ENCODE measurements at regions not wholly inside any gene's neighbourhood (a gene's known extent, or its start where the extent isn't known, plus 50 kb on each side); places are given as distances from the start of the nearest gene placed in this dataset.

DNA sequence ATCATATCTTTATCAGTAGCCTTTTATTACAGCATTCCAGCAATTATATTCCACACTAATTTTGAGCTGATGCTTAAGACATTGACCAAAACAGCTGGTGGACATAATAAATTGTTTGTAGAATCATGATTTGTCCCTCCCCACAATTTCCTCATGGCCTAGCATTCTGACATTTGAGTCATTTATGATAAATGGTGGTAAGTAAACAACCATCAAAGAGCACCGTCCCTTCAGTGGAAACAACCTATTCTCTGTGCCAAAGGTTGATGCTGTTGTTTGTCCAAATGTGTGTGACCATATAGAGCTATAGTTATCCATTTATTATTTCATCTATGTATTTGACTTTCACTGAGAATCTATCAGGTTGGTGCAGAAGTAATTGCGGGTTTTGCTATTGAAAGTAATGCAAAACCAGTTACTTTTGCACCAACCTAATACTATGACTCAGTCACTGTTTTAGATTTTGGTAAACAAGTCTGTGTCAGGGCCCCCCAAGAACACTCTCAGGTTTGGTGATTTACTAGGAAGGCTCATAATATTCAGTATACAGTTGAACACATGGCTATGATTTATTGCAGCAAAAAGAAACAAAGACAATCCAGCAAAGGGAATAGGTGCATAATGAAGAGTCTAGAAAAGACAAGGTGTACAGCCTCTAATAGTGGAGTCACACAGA lies 608.7 kb upstream of the REG3G start (continued):
- TF ChIP-seq, protein P1, sequence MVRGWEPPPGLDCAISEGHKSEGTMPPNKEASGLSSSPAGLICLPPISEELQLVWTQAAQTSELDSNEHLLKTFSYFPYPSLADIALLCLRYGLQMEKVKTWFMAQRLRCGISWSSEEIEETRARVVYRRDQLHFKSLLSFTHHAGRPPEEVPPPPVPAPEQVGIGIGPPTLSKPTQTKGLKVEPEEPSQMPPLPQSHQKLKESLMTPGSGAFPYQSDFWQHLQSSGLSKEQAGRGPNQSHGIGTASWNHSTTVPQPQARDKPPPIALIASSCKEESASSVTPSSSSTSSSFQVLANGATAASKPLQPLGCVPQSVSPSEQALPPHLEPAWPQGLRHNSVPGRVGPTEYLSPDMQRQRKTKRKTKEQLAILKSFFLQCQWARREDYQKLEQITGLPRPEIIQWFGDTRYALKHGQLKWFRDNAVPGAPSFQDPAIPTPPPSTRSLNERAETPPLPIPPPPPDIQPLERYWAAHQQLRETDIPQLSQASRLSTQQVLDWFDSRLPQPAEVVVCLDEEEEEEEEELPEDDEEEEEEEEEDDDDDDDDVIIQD (CRISPR knock-in tag; IDR thresholded peaks at IDR 0.05; ENCODE audit: low read depth): peak; percentile 92
- peak; percentile 49; the same call in 1 of the 2 replicates for TF ChIP-seq SP5 (CRISPR knock-in tag; IDR thresholded peaks at IDR 0.05; ENCODE audit: borderline replicate concordance, low read depth)
- TF ChIP-seq ZNF3 (CRISPR knock-in tag; IDR thresholded peaks at IDR 0.05): no peak
- TF ChIP-seq, protein P2, sequence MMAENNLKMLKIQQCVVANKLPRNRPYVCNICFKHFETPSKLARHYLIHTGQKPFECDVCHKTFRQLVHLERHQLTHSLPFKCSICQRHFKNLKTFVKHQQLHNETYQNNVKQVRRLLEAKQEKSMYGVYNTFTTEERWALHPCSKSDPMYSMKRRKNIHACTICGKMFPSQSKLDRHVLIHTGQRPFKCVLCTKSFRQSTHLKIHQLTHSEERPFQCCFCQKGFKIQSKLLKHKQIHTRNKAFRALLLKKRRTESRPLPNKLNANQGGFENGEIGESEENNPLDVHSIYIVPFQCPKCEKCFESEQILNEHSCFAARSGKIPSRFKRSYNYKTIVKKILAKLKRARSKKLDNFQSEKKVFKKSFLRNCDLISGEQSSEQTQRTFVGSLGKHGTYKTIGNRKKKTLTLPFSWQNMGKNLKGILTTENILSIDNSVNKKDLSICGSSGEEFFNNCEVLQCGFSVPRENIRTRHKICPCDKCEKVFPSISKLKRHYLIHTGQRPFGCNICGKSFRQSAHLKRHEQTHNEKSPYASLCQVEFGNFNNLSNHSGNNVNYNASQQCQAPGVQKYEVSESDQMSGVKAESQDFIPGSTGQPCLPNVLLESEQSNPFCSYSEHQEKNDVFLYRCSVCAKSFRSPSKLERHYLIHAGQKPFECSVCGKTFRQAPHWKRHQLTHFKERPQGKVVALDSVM (CRISPR knock-in tag; IDR thresholded peaks at IDR 0.05): no peak
- TF ChIP-seq NFE2 (CRISPR knock-in tag; IDR thresholded peaks at IDR 0.05): no peak
- TF ChIP-seq ZNF431 (CRISPR knock-in tag; IDR thresholded peaks at IDR 0.05; ENCODE audit: borderline replicate concordance, low read depth): no peak
- TF ChIP-seq, protein P3, sequence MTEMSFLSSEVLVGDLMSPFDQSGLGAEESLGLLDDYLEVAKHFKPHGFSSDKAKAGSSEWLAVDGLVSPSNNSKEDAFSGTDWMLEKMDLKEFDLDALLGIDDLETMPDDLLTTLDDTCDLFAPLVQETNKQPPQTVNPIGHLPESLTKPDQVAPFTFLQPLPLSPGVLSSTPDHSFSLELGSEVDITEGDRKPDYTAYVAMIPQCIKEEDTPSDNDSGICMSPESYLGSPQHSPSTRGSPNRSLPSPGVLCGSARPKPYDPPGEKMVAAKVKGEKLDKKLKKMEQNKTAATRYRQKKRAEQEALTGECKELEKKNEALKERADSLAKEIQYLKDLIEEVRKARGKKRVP (CRISPR knock-in tag; IDR thresholded peaks at IDR 0.05): 0 out of 4 replicates have a peak, but pooled peaks of 1 of the 2 experiments have one; percentile 18
- TF ChIP-seq SAP130 (CRISPR knock-in tag; IDR thresholded peaks at IDR 0.05; ENCODE audit: low read depth): peak; percentile 61
- no peak for TF ChIP-seq ZNF737 (CRISPR knock-in tag; IDR thresholded peaks at IDR 0.05; ENCODE audit: borderline replicate concordance)
- no peak for TF ChIP-seq PRPF4 (IDR thresholded peaks at IDR 0.05; ENCODE audit: low read depth, low read length, poor library complexity, severe bottlenecking)
- TF ChIP-seq HDAC6 (IDR thresholded peaks at IDR 0.05; ENCODE audit: low read depth, low read length): no peak
- TF ChIP-seq ZNF589 (CRISPR knock-in tag; conservative IDR thresholded peaks at IDR 0.05): no peak
- TF ChIP-seq, protein P4, sequence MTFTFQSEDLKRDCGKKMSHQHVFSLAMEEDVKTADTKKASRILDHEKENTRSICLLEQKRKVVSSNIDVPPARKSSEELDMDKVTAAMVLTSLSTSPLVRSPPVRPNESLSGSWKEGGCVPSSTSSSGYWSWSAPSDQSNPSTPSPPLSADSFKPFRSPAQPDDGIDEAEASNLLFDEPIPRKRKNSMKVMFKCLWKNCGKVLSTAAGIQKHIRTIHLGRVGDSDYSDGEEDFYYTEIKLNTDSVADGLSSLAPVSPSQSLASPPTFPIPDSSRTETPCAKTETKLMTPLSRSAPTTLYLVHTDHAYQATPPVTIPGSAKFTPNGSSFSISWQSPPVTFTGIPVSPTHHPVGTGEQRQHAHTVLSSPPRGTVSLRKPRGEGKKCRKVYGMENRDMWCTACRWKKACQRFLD (CRISPR knock-in tag; IDR thresholded peaks at IDR 0.05; ENCODE audit: borderline replicate concordance): no peak
- TF ChIP-seq HNRNPH1 (optimal IDR thresholded peaks at IDR 0.05; ENCODE audit: low read depth, low read length): no peak
- TF ChIP-seq YEATS2 (CRISPR knock-in tag; IDR thresholded peaks at IDR 0.05; ENCODE audit: borderline replicate concordance): no peak
- TF ChIP-seq DPF2 (CRISPR knock-in tag; IDR thresholded peaks at IDR 0.05; ENCODE audit: borderline replicate concordance, low read depth): no peak
- TF ChIP-seq HCFC1 (IDR thresholded peaks at IDR 0.05; ENCODE audit: low read depth, low read length): no peak
- no peak for TF ChIP-seq SMARCE1 (IDR thresholded peaks at IDR 0.05; ENCODE audit: borderline replicate concordance)
- peak; percentile 94 for TF ChIP-seq PPARG (CRISPR knock-in tag; conservative IDR thresholded peaks at IDR 0.05)
- no peak for TF ChIP-seq ZKSCAN5 (CRISPR knock-in tag; IDR thresholded peaks at IDR 0.05)
- no peak for TF ChIP-seq ZNF615 (CRISPR knock-in tag; IDR thresholded peaks at IDR 0.05; ENCODE audit: borderline replicate concordance)
- TF ChIP-seq SOX5 (CRISPR knock-in tag; IDR thresholded peaks at IDR 0.05; ENCODE audit: borderline replicate concordance): peak; percentile 40; the same call in 1 of the 2 replicates
- TF ChIP-seq HNRNPL (IDR thresholded peaks at IDR 0.05; ENCODE audit: low read depth, low read length): no peak
- no peak for TF ChIP-seq PCBP1 (IDR thresholded peaks at IDR 0.05; ENCODE audit: borderline replicate concordance, low read depth, low read length)
- no peak for TF ChIP-seq SCMH1 (CRISPR knock-in tag; IDR thresholded peaks at IDR 0.05; ENCODE audit: borderline replicate concordance)
- no peak for TF ChIP-seq ATM (IDR thresholded peaks at IDR 0.05; ENCODE audit: borderline replicate concordance)
- peak; percentile 64; the same call in 1 of the 2 replicates for TF ChIP-seq ELF3 (CRISPR knock-in tag; IDR thresholded peaks at IDR 0.05)

Data from HepG2 (cell line).